ENCODE measurements at regions not wholly inside any gene's neighbourhood (a gene's known extent, or its start where the extent isn't known, plus 50 kb on each side); places are given as distances from the start of the nearest gene placed in this dataset.
A peak's percentile ranks its signal among the peaks of the same experiment; 100 is the strongest.
"Not testable (repeated sequence)": the region's sequence is repeated elsewhere in the genome, so short reads cannot be mapped to it uniquely, and the experiment has no call there.

DNA sequence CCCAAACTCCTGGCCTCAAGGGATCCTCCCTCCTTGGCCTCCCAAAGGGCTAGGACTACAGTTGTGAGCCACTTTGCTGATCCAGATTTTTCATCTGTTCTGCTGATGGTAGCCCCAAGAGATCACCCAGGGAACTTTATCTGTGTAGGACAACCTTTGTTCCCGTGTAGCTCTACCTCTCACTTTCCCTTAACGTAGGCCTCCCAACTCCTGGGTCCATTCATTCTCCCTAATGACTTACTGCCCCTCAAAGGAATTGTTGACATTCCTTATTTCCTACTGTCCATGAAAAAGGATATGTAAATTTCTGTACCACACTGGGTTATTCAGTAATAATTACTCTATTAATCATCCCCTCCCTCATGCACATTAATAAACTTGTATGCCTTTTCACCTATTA lies 51.0 kb upstream of the PHF24 start:
- DNase-seq (ENCODE audit: low spot score), result no peak

- peak; percentile 87 for DNase-seq (ENCODE audit: low spot score)
Measured at GRCh38 chr9:34899535-34900158, 58.4 kb upstream of the PHF24 start.

GRCh38 chr9:34898846-34899245 lies 59.2 kb upstream of the PHF24 start:
- DNase-seq (ENCODE audit: low spot score), result peak; percentile 82

DNA sequence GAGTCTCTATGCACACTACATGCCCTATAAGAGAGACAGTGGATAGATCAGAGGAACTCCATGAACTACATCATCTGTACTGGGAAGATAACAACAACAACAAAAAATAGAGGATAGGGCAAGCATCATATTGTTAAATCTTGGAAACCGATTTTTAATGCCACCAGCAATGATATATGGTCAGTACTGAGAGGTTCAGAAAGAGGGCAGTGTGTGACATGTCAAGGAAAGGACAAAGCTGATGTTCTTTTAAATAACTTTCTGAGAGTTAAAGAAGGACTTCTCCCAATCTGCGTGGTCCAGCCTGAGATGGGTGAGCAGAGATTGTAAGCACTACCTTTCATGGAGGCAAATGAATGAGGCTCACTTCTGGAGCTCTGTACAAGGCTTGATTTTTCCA lies 62.0 kb upstream of the PHF24 start:
- DNase-seq (ENCODE audit: low spot score), result no peak

- no peak for DNase-seq (ENCODE audit: low spot score)
Measured at GRCh38 chr9:34892886-34893285, 65.2 kb upstream of the PHF24 start.

- peak; percentile 78 for DNase-seq (ENCODE audit: low spot score)
Measured at GRCh38 chr9:34891386-34891785, 66.7 kb upstream of the PHF24 start.

- peak; percentile 77 for DNase-seq (ENCODE audit: low spot score)
Measured at GRCh38 chr9:34887841-34888240, 70.2 kb upstream of the PHF24 start.

GRCh38 chr9:34884747-34885189 lies 73.3 kb upstream of the PHF24 start:
- DNase-seq (ENCODE audit: low spot score), result no peak

GRCh38 chr9:34876096-34876495 lies 82.0 kb upstream of the PHF24 start:
- no peak for DNase-seq (ENCODE audit: low spot score)

DNA sequence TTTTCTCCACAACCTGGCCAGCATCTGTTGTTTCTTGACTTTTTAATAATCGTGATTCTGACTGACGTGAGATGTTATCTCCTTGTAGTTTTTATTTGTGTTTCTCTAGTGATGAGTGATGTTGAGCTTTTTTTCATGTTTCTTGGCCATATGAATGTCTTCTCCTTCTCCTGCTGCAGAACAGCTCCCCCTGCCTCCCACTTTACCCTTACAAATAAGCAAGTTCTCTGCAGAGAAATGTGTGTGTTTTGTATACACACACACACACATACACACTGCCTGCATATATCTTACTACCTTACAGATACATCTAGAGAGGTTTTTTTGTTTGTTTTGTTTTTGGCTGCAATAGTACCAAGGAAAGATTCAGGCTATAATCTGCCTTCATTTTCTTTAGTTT lies 88.7 kb upstream of the PHF24 start:
- DNase-seq (ENCODE audit: low spot score), result no peak

DNA sequence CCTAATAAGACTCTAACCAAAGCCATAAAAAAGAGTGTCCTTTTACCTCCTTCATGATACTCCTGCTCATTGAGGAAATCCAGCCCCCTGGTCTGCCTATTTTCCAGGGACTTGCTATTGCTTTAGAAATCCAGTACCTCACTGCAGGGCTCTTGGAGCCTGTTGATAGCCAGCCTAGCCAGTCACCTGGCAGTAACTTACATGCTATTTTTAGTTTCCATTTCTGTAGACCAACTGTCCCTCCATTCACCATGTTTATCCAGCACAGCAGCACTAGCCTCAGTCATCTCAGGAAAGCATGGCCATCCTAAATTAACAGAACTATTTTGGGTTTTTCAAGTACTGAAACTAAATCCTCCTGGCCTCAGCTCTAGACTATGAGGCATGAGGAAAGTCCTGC lies 91.5 kb upstream of the PHF24 start:
- no peak for DNase-seq (ENCODE audit: low spot score)

GRCh38 chr9:34863426-34863825 lies 94.7 kb upstream of the PHF24 start:
- no peak for DNase-seq (ENCODE audit: low spot score)

GRCh38 chr9:34862836-34863235 lies 95.2 kb upstream of the PHF24 start:
- no peak for DNase-seq (ENCODE audit: low spot score)

GRCh38 chr9:34862043-34862442 lies 96.0 kb upstream of the PHF24 start:
- DNase-seq (ENCODE audit: low spot score), result no peak

- DNase-seq (ENCODE audit: low spot score), result not testable (repeated sequence)
Measured at GRCh38 chr9:34855016-34855415, 103.1 kb upstream of the PHF24 start.

- DNase-seq (ENCODE audit: low spot score), result no peak
Measured at GRCh38 chr9:34830068-34830467, 120.1 kb upstream of the CCL21 start.

DNA sequence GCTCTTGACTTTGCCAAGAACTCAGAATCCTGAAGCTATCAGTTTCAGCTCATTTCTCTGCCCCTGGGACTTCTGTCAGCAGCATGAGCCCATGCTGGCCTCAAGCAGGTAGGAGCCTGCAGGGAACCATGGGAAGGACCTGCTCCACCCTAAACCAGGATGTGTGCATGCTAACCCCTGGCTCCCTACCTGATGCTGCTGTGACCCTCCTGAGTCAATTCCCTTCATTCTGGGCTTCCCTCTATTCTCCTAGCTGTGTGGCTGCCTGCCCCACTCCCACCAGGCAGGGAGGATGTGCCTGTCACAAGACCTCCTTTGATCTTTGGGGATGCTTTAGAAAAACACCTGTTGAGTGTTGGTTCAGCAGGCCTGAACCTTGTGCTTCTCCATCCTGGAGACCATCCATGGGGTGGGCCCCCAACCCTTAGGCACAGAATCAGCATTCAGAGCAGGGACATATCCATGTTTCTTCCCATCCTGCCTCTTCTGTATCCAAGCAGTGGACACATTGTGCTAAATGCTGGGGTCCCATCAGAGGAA lies 117.1 kb upstream of the CCL21 start:
- no peak for DNase-seq (ENCODE audit: low spot score)

GRCh38 chr9:34825775-34826174 lies 115.8 kb upstream of the CCL21 start:
- no peak for DNase-seq (ENCODE audit: low spot score)

- DNase-seq (ENCODE audit: low spot score), result no peak
Measured at GRCh38 chr9:34823778-34824177, 113.8 kb upstream of the CCL21 start.

- DNase-seq (ENCODE audit: low spot score), result no peak
Measured at GRCh38 chr9:34810187-34810524, 100.2 kb upstream of the CCL21 start.

DNA sequence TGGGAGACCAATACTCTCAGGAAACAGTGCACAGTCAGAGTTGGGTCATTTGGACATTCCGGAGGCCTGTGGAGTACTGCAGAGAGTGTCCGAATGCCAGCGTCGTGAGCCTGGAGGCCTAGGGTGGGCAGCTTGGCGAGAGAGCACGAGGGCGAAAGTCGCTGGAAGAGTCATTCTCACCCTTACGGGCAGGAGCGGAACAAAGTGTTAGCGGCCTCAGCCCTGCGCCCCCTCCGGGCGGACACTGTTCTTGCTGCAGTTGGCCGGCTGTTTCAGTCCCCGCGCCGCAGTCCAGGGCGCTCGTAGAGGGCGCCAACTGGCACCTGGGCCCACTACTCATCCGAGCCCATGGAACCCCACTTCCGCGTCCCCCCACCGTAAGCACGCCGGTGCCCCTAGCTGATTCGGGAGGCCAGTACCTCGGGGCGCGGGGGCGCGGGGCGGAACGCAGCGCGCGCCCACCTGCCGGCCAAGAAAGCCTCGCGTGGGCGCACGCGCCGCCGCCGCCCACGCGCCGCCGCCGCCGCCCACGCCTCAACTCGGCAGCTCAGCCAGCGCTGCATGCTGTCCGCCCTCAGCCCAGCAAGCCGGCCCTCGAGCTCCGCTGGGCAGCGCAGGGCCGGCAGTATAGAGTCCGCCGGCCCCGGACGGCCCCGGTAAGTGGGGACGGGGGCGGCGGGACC lies 99.7 kb upstream of the CCL21 start:
- no peak for DNase-seq (ENCODE audit: low spot score)

- DNase-seq (ENCODE audit: low spot score), result no peak
Measured at GRCh38 chr9:34802916-34803315, 93.0 kb upstream of the CCL21 start.

DNA sequence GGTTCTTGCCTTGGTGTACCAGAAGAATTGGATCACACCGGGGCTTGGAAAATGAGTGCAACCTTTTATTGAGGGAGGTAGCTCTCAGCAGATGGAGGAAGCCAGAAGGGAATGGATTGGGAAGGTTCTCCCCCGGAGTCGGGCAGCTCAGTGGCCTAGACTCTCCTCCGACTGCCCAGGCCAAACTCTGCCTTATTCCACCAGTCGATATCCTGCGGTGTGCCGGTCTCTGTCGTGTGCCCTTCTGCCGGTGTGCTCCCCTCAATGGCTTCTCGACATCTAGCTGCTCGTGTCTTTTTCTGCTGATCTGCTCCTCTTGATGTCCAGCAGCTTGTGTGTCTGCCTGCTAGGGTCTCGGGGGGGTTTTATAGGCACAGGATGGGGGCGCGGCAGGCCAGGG lies 87.4 kb upstream of the CCL21 start:
- DNase-seq (ENCODE audit: low spot score), result no peak

- no peak for DNase-seq (ENCODE audit: low spot score)
Measured at GRCh38 chr9:34796924-34797323, 87.0 kb upstream of the CCL21 start.
